Neuronal stem cell (in vitro differentiated cells): ENCODE measurements at regions not wholly inside any gene's neighbourhood (a gene's known extent, or its start where the extent isn't known, plus 50 kb on each side); places are given as distances from the start of the nearest gene placed in this dataset.
A peak's percentile ranks its signal among the peaks of the same experiment; 100 is the strongest.

Source experiments
- DNase-seq: peaks from one replicate; pipeline ENCODE4 v3.0.0-alpha.2; 2013; ENCODE audit warnings: low spot score
- H2AFZ ChIP-seq: one replicate; pipeline ENCODE4 v1.6.1; 2013; ENCODE audit warnings: mild to moderate bottlenecking, low read length, inconsistent platforms
- H2AK5ac ChIP-seq: 2 replicates; pipeline ENCODE4 v1.6.1; 2013; ENCODE audit warnings: low read depth, mild to moderate bottlenecking, inconsistent platforms, low read length, moderate library complexity, mixed read lengths
- H2BK120ac ChIP-seq: 2 replicates; pipeline ENCODE4 v1.6.1; 2013; ENCODE audit warnings: low read depth, mild to moderate bottlenecking, inconsistent platforms, low read length, moderate library complexity, mixed read lengths
- H2BK12ac ChIP-seq: one replicate; pipeline ENCODE4 v1.6.1; 2013; ENCODE audit warnings: low read length, inconsistent platforms
- H2BK15ac ChIP-seq: 2 replicates; pipeline ENCODE4 v1.6.1; 2013; ENCODE audit warnings: mild to moderate bottlenecking, low read length, inconsistent platforms, mixed read lengths
- H2BK5ac ChIP-seq: one replicate; pipeline ENCODE4 v1.6.1; 2013; ENCODE audit warnings: inconsistent platforms, mild to moderate bottlenecking, low read length, moderate library complexity
- H3K14ac ChIP-seq: one replicate; pipeline ENCODE4 v1.6.1; 2013; ENCODE audit warnings: low read length, inconsistent platforms
- H3K18ac ChIP-seq: 2 replicates; pipeline ENCODE4 v1.6.1; 2013; ENCODE audit warnings: low read length, inconsistent platforms
- H3K23ac ChIP-seq: 2 replicates; pipeline ENCODE4 v1.6.1; 2013; ENCODE audit warnings: low read depth, mild to moderate bottlenecking, mixed read lengths, low read length, inconsistent platforms; ENCODE audit not compliant: poor library complexity
- H3K27ac ChIP-seq: replicated peaks from 3 replicates; pipeline ENCODE4 v1.5.1; 2013; ENCODE audit warnings: low read length, inconsistent platforms
- H3K27me3 ChIP-seq, 3 experiments: 2 replicates each; pipeline ENCODE4 v1.6.1; 2013; ENCODE audit warnings: low read length in 3 of 3, mild to moderate bottlenecking in 2 of 3, inconsistent platforms in 1 of 3, low read depth in 1 of 3, mixed read lengths in 1 of 3, moderate library complexity in 1 of 3; ENCODE audit not compliant: control insufficient read depth in 3 of 3, insufficient read depth in 3 of 3
- H3K36me3 ChIP-seq, 2 donors: replicated peaks in 1 of 2; 2 replicates each; pipeline ENCODE4 v1.6.1; 2013; ENCODE audit warnings: low read length in 2 of 2; ENCODE audit not compliant: control insufficient read depth in 2 of 2, insufficient read depth in 2 of 2
- H3K4ac ChIP-seq: 2 replicates; pipeline ENCODE4 v1.6.1; 2013; ENCODE audit warnings: inconsistent platforms, mild to moderate bottlenecking, low read length, moderate library complexity
- H3K4me1 ChIP-seq, 2 donors: 1 replicate in 1 of 2; 2 replicates in 1 of 2; pipeline ENCODE4 v1.6.1; 2013; ENCODE audit warnings: low read length in 2 of 2, low read depth in 1 of 2; ENCODE audit not compliant: control insufficient read depth in 2 of 2, insufficient read depth in 1 of 2
- H3K4me2 ChIP-seq: one replicate; pipeline ENCODE4 v1.6.1; 2013; ENCODE audit warnings: mild to moderate bottlenecking, low read length, inconsistent platforms; ENCODE audit not compliant: insufficient read depth, poor library complexity, severe bottlenecking
- H3K4me3 ChIP-seq, 2 donors: 2 replicates each; pipeline ENCODE4 v1.5.1; 2013; ENCODE audit warnings: low read length in 2 of 2, mild to moderate bottlenecking in 2 of 2, inconsistent platforms in 1 of 2, moderate library complexity in 1 of 2
- H3K79me1 ChIP-seq: one replicate; pipeline ENCODE4 v1.6.1; 2013; ENCODE audit warnings: low read depth, mild to moderate bottlenecking, inconsistent platforms, low read length, moderate library complexity
- H3K9ac ChIP-seq: one replicate; pipeline ENCODE4 v1.6.1; 2013; ENCODE audit warnings: mild to moderate bottlenecking, low read depth, low read length, inconsistent platforms; ENCODE audit not compliant: poor library complexity
- H3K9me3 ChIP-seq, 2 donors: replicated peaks in 1 of 2; 2 replicates each; pipeline versions ENCODE3 to v1.6.1; 2013; ENCODE audit warnings: low read length in 2 of 2, mild to moderate bottlenecking in 2 of 2, inconsistent platforms in 1 of 2, low read depth in 1 of 2, mixed read lengths in 1 of 2, moderate library complexity in 1 of 2; ENCODE audit not compliant: control insufficient read depth in 2 of 2, insufficient read depth in 1 of 2
- H4K8ac ChIP-seq: one replicate; pipeline ENCODE4 v1.6.1; 2013; ENCODE audit warnings: low read depth, mild to moderate bottlenecking, inconsistent platforms, low read length, moderate library complexity
- H4K91ac ChIP-seq: one replicate; pipeline ENCODE4 v1.6.1; 2013; ENCODE audit warnings: low read length, low read depth, mild to moderate bottlenecking, inconsistent platforms; ENCODE audit not compliant: poor library complexity
- WGBS, 2 donors: extraction: QIAGEN DNeasy Blood & Tissue Kit; methylation state at CpG; one replicate each; pipeline ENCODE4 v1.1.7; 2013; ENCODE audit warnings: missing lambda C conversion rate in 2 of 2, mixed read lengths in 1 of 2; ENCODE audit not compliant: insufficient read length in 2 of 2, insufficient replicate concordance in 1 of 2; ENCODE audit errors: extremely low coverage in 2 of 2; 5-methylcytosine and 5-hydroxymethylcytosine counted together

DNA sequence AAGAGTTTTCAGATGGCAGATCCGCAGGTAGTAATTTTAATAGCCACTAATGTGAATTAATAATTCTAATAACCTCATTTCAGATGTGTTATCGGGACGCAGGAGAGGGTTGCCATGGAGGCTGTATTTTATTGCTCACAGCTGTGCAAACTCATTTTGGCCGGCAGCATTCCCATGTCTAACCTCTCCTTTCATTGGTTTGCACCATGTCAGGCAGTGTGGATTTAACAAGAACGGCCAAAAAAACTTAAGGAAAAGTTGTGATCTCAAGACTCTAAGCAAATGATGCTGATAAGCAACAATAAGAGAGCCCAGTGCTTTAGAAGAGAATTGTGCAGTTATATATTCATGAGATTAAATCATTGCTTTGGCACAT is 88.7 kb upstream of the NRP1 start:
- H3K27me3 ChIP-seq = no peaks in the 10 kb centered on the region
- H3K9ac ChIP-seq = no peak overlapping the region
- no peak overlapping the region for H2BK15ac ChIP-seq
- no peak overlapping the region for H2AK5ac ChIP-seq
- H2BK12ac ChIP-seq = no peak overlapping the region
- H2BK120ac ChIP-seq = no peak overlapping the region
- no CpG with 5 or more reads among the region's 5 CpGs for WGBS, 2 donors
- no peak overlapping the region for H3K14ac ChIP-seq
- no peaks in the 10 kb centered on the region for H3K79me1 ChIP-seq
- peaks cover 8 to 14% of the 10 kb centered on the region in 2 donors for H3K4me1 ChIP-seq
- H3K36me3 ChIP-seq = no peaks in the 10 kb centered on the region
- no peak overlapping the region for H3K4me2 ChIP-seq
- DNase-seq = no peak
- H2AFZ ChIP-seq = peak overlapping the region; percentile 78
- H3K9me3 ChIP-seq = no peaks in the 10 kb centered on the region
- H3K23ac ChIP-seq = no peak overlapping the region
- no peak overlapping the region for H3K4ac ChIP-seq
- H3K27ac ChIP-seq = no peak overlapping the region
- H2BK5ac ChIP-seq = no peak overlapping the region
- H3K4me3 ChIP-seq = no peak overlapping the region
- no peak overlapping the region for H4K91ac ChIP-seq
- H3K18ac ChIP-seq = no peak overlapping the region
- no peak overlapping the region for H4K8ac ChIP-seq

DNA sequence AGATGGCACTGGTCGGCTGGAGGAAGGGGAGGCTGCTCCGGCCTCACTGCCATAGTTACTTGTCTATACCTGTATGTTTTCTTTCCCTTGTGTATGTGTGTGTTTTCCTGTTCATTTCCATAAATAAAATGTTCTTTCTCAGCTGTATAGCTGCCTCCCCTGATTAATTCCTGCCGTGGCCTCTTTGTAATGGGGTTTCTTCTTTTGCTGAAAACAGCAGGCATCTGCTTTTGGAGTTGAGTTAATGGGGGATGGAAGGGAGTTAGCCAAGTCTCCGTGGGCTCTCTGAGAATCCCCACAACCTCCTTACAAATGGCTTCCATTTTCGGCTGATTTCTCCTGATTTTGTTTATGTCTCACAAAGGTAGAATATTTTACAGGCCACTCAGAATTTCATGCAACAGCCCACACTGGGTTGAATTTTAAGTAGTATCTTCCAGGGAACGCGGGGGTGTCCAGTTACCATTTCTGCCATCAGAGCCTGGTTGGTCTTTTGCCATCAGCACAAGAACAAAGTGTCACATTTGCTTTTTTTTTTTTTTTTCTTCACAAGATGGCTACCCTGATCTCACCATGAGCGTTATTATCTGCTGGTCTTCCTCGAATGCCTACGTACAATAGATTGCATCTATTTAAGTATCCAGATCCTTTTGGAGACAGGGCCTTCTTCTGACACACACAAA is 88.1 kb upstream of the NRP1 start:
- Histone ChIP-seq H3K4me2 (no peak overlapping the region), H3K9ac (no peak overlapping the region), H3K27me3 (no peaks in the 10 kb centered on the region), H2BK12ac (no peak overlapping the region), H3K27ac (no peak overlapping the region), H3K4ac (no peak overlapping the region), H2BK5ac (no peak overlapping the region), H2BK120ac (no peak overlapping the region), H3K4me1 (peaks cover 8 to 14% of the 10 kb centered on the region in 2 donors), H3K23ac (no peak overlapping the region), H4K91ac (no peak overlapping the region), H2BK15ac (no peak overlapping the region), H2AK5ac (no peak overlapping the region), H4K8ac (no peak overlapping the region), H3K36me3 (no peaks in the 10 kb centered on the region), H3K79me1 (no peaks in the 10 kb centered on the region), H2AFZ (peak overlapping the region; percentile 78), H3K14ac (no peak overlapping the region), H3K18ac (peak overlapping the region; percentile 15), H3K4me3 (no peak overlapping the region), H3K9me3 (no peaks in the 10 kb centered on the region)
- no peak for DNase-seq
- WGBS, 2 donors = no CpG with 5 or more reads among the region's 10 CpGs

DNA sequence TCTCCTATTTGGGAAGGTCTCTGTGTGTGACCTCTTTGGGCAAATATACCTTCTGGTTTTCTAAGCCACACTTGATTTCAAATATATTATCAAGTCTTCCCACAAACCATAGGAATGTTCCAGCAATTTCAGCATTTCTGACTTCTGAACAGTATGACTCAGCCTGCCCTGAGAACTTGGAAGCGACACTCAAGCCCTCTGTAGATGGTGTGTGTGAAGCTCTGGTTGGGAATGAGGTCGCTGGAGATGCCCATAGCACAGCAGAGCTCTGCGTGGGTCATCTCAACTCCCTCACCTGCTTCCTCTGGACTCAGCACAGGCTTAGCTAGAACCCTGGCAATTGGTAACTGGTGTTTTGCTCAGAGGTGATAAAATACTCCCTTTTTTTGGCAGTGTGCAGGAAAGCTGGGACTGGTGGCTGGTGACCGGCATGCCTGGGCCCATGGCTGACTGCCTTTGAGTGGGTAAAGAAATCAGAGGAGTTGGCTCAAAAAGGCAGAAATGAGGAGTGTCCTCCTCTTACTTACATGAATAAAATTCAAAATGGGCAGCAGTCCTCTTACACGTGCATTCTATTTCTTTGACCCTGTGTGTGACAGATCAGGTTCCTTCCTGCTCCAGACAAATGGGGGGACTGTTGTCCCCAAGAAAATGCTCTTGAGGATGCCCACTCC is 87.5 kb upstream of the NRP1 start:
- H4K91ac ChIP-seq = no peak overlapping the region
- H3K23ac ChIP-seq = no peak overlapping the region
- no peaks in the 10 kb centered on the region for H3K27me3 ChIP-seq

DNA sequence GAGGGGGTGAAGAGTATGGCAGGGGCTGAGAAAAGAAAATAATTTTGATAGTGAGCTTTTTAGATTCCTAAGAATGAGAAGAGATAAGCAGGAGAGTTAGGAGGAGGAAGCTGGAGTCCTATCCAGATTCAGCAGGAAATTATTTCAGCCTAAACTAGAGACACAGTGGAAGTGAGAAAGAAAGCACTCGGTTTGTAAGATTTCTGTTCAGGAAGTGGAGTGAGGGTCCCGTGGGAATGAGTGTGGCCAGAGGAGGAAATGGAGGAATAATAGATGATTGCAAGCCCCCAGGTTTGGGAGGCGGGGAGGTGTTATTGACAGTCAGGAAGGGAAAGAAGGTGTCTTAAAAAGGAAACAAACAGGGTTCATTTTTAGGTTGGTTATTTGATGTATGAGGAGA is 84.8 kb upstream of the NRP1 start:
- H2AK5ac ChIP-seq = no peak overlapping the region

More for the DNA sequence above, 87.5 kb upstream of the NRP1 start:
- Histone ChIP-seq H3K18ac (peak overlapping the region; percentile 15), H3K4ac (no peak overlapping the region), H3K36me3 (no peaks in the 10 kb centered on the region), H3K4me2 (no peak overlapping the region), H3K4me1 (peaks cover 8 to 14% of the 10 kb centered on the region in 2 donors), H3K9ac (no peak overlapping the region), H3K79me1 (no peaks in the 10 kb centered on the region), H2BK5ac (no peak overlapping the region), H2AFZ (peak overlapping the region; percentile 78), H2BK12ac (no peak overlapping the region), H3K9me3 (no peaks in the 10 kb centered on the region), H2AK5ac (no peak overlapping the region), H2BK15ac (no peak overlapping the region), H3K14ac (no peak overlapping the region), H3K27ac (no peak overlapping the region), H2BK120ac (no peak overlapping the region), H4K8ac (no peak overlapping the region), H3K4me3 (no peak overlapping the region)
- DNase-seq = no peak
- WGBS, 2 donors = no CpG with 5 or more reads among the region's 5 CpGs

More for the DNA sequence above, 84.8 kb upstream of the NRP1 start:
- H2BK120ac ChIP-seq = no peak overlapping the region
- H3K9me3 ChIP-seq = no peaks in the 10 kb centered on the region
- peak overlapping the region; percentile 46 for H2AFZ ChIP-seq
- no CpG with 5 or more reads among the region's 3 CpGs for WGBS, 2 donors
- H3K36me3 ChIP-seq = no peaks in the 10 kb centered on the region
- no peak overlapping the region for H2BK5ac ChIP-seq
- H3K4ac ChIP-seq = no peak overlapping the region
- H3K9ac ChIP-seq = no peak overlapping the region
- no peak for DNase-seq
- H3K27ac ChIP-seq = no peak overlapping the region
- no peak overlapping the region for H2BK12ac ChIP-seq
- H4K8ac ChIP-seq = no peak overlapping the region
- H3K4me3 ChIP-seq = no peak overlapping the region
- H3K18ac ChIP-seq = no peak overlapping the region
- H3K27me3 ChIP-seq = no peaks in the 10 kb centered on the region
- H4K91ac ChIP-seq = no peak overlapping the region
- H3K79me1 ChIP-seq = no peaks in the 10 kb centered on the region
- H3K4me1 ChIP-seq = peaks cover 8 to 14% of the 10 kb centered on the region in 2 donors
- no peak overlapping the region for H3K23ac ChIP-seq
- no peak overlapping the region for H3K14ac ChIP-seq
- H3K4me2 ChIP-seq = no peak overlapping the region
- no peak overlapping the region for H2BK15ac ChIP-seq
